Smooth muscle cell (in vitro differentiated cells): ENCODE measurements at regions not wholly inside any gene's neighbourhood (a gene's known extent, or its start where the extent isn't known, plus 50 kb on each side); places are given as distances from the start of the nearest gene placed in this dataset.

Experiments
- DNase-seq: peaks from one replicate; lab custom pipeline; 2025; ENCODE audit not compliant: unreplicated experiment; lab: John Stamatoyannopoulos, UW
- H2AFZ ChIP-seq: fragments of 200-600 bp; sonication (generic); 2 replicates; pipeline ENCODE4 v1.6.0; 2016; ENCODE audit warnings: antibody characterized with exemption, low read depth, mild to moderate bottlenecking
- H3F3A ChIP-seq: fragments of 200-600 bp; sonication (generic); 2 replicates; pipeline ENCODE4 v1.6.0; 2017; ENCODE audit warnings: antibody characterized with exemption, low read depth
- H3K27ac ChIP-seq: fragments of 200-600 bp; sonication (generic); 2 replicates; pipeline ENCODE4 v1.5.1; 2016; ENCODE audit warnings: low read depth, mild to moderate bottlenecking
- H3K27me3 ChIP-seq: fragments of 200-600 bp; sonication (generic); 2 replicates; pipeline ENCODE4 v1.6.1; 2016; ENCODE audit warnings: low read depth, mild to moderate bottlenecking
- H3K36me3 ChIP-seq: fragments of 200-600 bp; sonication (generic); 2 replicates; pipeline ENCODE4 v1.5.1; 2016; ENCODE audit warnings: low read depth
- H3K4me1 ChIP-seq: fragments of 200-600 bp; sonication (generic); 2 replicates; pipeline ENCODE4 v1.5.1; 2016; ENCODE audit warnings: low read depth
- H3K4me2 ChIP-seq: fragments of 200-600 bp; sonication (generic); 2 replicates; pipeline ENCODE4 v1.6.0; 2016; ENCODE audit warnings: mild to moderate bottlenecking
- H3K4me3 ChIP-seq: fragments of 200-600 bp; sonication (generic); 2 replicates; pipeline ENCODE4 v1.5.1; 2016; ENCODE audit warnings: mild to moderate bottlenecking
- H3K79me2 ChIP-seq: fragments of 200-600 bp; sonication (generic); 2 replicates; pipeline ENCODE4 v1.6.0; 2016; ENCODE audit warnings: low read depth, mild to moderate bottlenecking
- H3K9ac ChIP-seq: fragments of 200-600 bp; sonication (generic); 2 replicates; pipeline ENCODE4 v1.6.0; 2016; ENCODE audit warnings: low read depth
- H3K9me3 ChIP-seq: fragments of 200-600 bp; sonication (generic); replicated peaks from 2 replicates; pipeline ENCODE4 v1.5.1; 2016; ENCODE audit warnings: low read depth
- H4K20me1 ChIP-seq: fragments of 200-600 bp; sonication (generic); 2 replicates; pipeline ENCODE4 v1.6.0; 2016; ENCODE audit warnings: low read depth
- WGBS: methylation state at CpG from one replicate; pipeline ENCODE4 v1.1.7; 2016; ENCODE audit warnings: low lambda C conversion rate; 5-methylcytosine and 5-hydroxymethylcytosine counted together
- TF ChIP-seq, protein P1 (sequence below): fragments of 200-600 bp; sonication (generic); IDR thresholded peaks from 2 replicates; pipeline ENCODE4 v1.5.1; 2017; ENCODE audit warnings: borderline replicate concordance, mild to moderate bottlenecking, antibody characterized with exemption; ENCODE audit not compliant: insufficient read depth, poor library complexity, severe bottlenecking

GRCh38 chr13:108508263-108508662 lies 121.1 kb upstream of the MYO16 start:
- H3K4me1 ChIP-seq = no peaks in the 10 kb centered on the region
- H3K4me2 ChIP-seq = no peak overlapping the region
- no peaks in the 10 kb centered on the region for H3K27me3 ChIP-seq
- TF ChIP-seq, protein P1, sequence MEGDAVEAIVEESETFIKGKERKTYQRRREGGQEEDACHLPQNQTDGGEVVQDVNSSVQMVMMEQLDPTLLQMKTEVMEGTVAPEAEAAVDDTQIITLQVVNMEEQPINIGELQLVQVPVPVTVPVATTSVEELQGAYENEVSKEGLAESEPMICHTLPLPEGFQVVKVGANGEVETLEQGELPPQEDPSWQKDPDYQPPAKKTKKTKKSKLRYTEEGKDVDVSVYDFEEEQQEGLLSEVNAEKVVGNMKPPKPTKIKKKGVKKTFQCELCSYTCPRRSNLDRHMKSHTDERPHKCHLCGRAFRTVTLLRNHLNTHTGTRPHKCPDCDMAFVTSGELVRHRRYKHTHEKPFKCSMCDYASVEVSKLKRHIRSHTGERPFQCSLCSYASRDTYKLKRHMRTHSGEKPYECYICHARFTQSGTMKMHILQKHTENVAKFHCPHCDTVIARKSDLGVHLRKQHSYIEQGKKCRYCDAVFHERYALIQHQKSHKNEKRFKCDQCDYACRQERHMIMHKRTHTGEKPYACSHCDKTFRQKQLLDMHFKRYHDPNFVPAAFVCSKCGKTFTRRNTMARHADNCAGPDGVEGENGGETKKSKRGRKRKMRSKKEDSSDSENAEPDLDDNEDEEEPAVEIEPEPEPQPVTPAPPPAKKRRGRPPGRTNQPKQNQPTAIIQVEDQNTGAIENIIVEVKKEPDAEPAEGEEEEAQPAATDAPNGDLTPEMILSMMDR = peak; percentile 43
- H3F3A ChIP-seq = no peaks in the 10 kb centered on the region
- no peaks in the 10 kb centered on the region for H3K79me2 ChIP-seq
- WGBS = 0% methylated on average over 1 of the region's 1 CpG
- H3K4me3 ChIP-seq = no peak overlapping the region
- no peaks in the 10 kb centered on the region for H3K36me3 ChIP-seq
- no peak for DNase-seq
- H4K20me1 ChIP-seq = no peaks in the 10 kb centered on the region
- H3K27ac ChIP-seq = no peak overlapping the region
- H2AFZ ChIP-seq = no peak overlapping the region
- H3K9ac ChIP-seq = no peak overlapping the region
- H3K9me3 ChIP-seq = no peaks in the 10 kb centered on the region

GRCh38 chr13:108525827-108526226 lies 103.6 kb upstream of the MYO16 start:
- Histone ChIP-seq H2AFZ (no peak overlapping the region), H3K4me3 (no peak overlapping the region), H3K79me2 (no peaks in the 10 kb centered on the region), H3K9me3 (no peaks in the 10 kb centered on the region), H3K4me2 (no peak overlapping the region), H3K27me3 (peaks cover 22% of the 10 kb centered on the region), H3K36me3 (no peaks in the 10 kb centered on the region), H3K9ac (no peak overlapping the region), H3K27ac (no peak overlapping the region), H3K4me1 (no peaks in the 10 kb centered on the region), H3F3A (no peaks in the 10 kb centered on the region), H4K20me1 (no peaks in the 10 kb centered on the region)
- 38% methylated on average over 1 of the region's 1 CpG for WGBS
- TF ChIP-seq, protein P1 = no peak
- no peak for DNase-seq

DNA sequence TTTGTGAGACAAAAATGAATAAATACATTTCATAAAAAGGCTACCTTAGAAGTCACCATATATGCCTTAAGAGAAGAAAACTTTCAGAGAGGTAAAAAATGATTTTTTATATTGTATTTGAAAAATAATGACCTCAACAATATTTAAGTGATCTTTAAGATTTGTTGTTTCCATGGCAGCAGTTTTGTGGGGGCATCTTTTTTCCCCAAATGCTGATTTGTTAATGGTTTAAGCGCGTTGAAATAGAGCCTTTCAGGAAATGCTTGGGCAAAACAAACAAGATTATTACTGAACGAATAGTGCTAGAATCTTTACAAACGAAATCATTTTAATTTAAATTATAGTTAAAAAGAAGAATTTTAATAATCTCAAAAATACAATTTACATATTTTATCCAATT lies 103.1 kb upstream of the MYO16 start:
- Histone ChIP-seq H3K9ac (no peak overlapping the region), H3K9me3 (no peaks in the 10 kb centered on the region), H4K20me1 (no peaks in the 10 kb centered on the region), H3K36me3 (no peaks in the 10 kb centered on the region), H3F3A (no peaks in the 10 kb centered on the region), H3K4me1 (no peaks in the 10 kb centered on the region), H3K4me3 (no peak overlapping the region), H3K4me2 (no peak overlapping the region), H3K79me2 (no peaks in the 10 kb centered on the region), H2AFZ (no peak overlapping the region), H3K27ac (no peak overlapping the region), H3K27me3 (peaks cover 22% of the 10 kb centered on the region)
- DNase-seq = no peak
- TF ChIP-seq, protein P1 = no peak
- 85% methylated on average over 4 of the region's 4 CpGs for WGBS

DNA sequence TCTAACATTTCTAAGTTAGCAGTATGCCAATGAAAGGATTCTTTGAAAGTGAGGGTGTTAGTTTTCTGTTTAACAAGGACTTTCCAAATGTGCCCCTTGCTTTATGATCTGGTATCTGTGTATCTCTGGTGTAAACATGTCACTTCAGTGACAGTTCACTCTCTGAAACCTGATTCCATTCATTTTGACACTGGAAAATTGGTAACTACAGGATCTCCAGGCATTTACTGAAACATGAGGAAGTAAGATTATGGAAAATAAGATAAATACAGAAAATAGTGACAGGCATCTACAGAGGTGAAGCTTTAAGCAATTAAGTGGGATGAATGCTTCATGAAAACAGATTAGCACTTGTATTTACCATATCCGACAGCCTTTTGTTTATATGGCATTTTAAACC lies 101.6 kb upstream of the MYO16 start:
- Histone ChIP-seq H3K27ac (no peak overlapping the region), H3K9ac (no peak overlapping the region), H3F3A (no peaks in the 10 kb centered on the region), H2AFZ (no peak overlapping the region), H4K20me1 (no peaks in the 10 kb centered on the region), H3K9me3 (no peaks in the 10 kb centered on the region), H3K36me3 (no peaks in the 10 kb centered on the region), H3K4me3 (no peak overlapping the region), H3K79me2 (no peaks in the 10 kb centered on the region), H3K4me2 (no peak overlapping the region), H3K4me1 (no peaks in the 10 kb centered on the region), H3K27me3 (peaks cover 22% of the 10 kb centered on the region)
- DNase-seq = no peak
- WGBS = 77% methylated on average over 1 of the region's 1 CpG
- TF ChIP-seq, protein P1 = no peak
